ENCODE measurements at regions not wholly inside any gene's neighbourhood (a gene's known extent, or its start where the extent isn't known, plus 50 kb on each side); places are given as distances from the start of the nearest gene placed in this dataset.

GRCh38 chr14:71525663-71526221 lies 406.5 kb upstream of the RGS6 start:
- H3K36me3 ChIP-seq: no peaks in the 10 kb centered on the region
- intact Hi-C loops (cut with DNase I; ENCODE audit: low total_unique reads): no loop called here
- no peak for DNase-seq
- TF ChIP-seq CTCF (IDR thresholded peaks at IDR 0.05) (no peak), POLR2A (IDR thresholded peaks at IDR 0.05) (no peak)
- no peaks in the 10 kb centered on the region for H3K9me3 ChIP-seq
- no peak overlapping the region for H3K4me3 ChIP-seq
- no peaks in the 10 kb centered on the region for H3K27me3 ChIP-seq
- no peak overlapping the region for H3K27ac ChIP-seq
- no peaks in the 10 kb centered on the region for H3K4me1 ChIP-seq

DNA sequence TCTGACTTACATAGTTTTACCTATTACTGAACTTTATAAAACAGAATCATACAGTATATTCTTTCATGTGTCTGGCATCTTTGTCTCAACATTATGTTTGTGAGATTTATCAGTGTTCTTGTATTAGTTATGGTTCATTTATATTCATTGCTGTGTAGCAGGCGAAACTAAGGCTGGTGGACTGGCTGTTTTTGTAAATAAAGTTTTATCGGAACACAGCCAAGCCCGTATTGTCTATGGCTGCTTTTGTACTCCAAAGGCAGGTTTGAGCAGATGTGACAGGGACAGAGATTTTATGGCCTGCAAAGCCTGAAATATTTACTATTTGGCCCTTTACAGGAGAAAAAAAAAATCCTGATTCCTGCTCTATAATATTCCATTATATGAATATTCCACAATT lies 405.8 kb upstream of the RGS6 start:
- Histone ChIP-seq H3K9me3 (no peaks in the 10 kb centered on the region), H3K27ac (no peak overlapping the region), H3K4me1 (no peaks in the 10 kb centered on the region), H3K36me3 (no peaks in the 10 kb centered on the region), H3K4me3 (no peak overlapping the region), H3K27me3 (no peaks in the 10 kb centered on the region)
- DNase-seq: no peak
- intact Hi-C loops (cut with DNase I; ENCODE audit: low total_unique reads): no loop called here
- TF ChIP-seq CTCF (IDR thresholded peaks at IDR 0.05): no peak
- TF ChIP-seq POLR2A (IDR thresholded peaks at IDR 0.05): no peak

DNA sequence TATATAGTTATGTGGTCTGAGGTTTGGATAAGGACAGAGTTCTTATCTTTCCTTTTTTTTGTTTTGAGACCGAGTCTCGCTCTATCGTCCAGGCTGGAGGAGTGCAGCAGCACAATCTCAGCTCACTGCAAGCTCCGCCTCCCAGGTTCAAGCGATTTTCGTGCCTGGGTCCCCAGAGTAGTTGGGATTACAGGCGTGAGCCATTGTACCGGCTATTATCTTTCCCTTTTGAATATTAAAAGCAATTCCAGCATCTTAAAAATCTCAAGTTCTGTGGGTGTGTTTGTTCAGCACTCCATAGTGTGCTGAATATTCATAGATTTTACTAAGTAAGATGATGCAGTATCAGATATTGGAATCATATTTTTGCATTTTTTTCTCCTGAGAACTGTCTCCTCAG lies 404.4 kb upstream of the RGS6 start:
- intact Hi-C loops (cut with DNase I; ENCODE audit: low total_unique reads): no loop called here
- no peaks in the 10 kb centered on the region for H3K27me3 ChIP-seq
- H3K36me3 ChIP-seq: no peaks in the 10 kb centered on the region
- DNase-seq: no peak
- no peaks in the 10 kb centered on the region for H3K9me3 ChIP-seq
- TF ChIP-seq POLR2A (IDR thresholded peaks at IDR 0.05) (no peak), CTCF (IDR thresholded peaks at IDR 0.05) (no peak)
- no peaks in the 10 kb centered on the region for H3K4me1 ChIP-seq
- no peak overlapping the region for H3K4me3 ChIP-seq
- no peak overlapping the region for H3K27ac ChIP-seq

DNA sequence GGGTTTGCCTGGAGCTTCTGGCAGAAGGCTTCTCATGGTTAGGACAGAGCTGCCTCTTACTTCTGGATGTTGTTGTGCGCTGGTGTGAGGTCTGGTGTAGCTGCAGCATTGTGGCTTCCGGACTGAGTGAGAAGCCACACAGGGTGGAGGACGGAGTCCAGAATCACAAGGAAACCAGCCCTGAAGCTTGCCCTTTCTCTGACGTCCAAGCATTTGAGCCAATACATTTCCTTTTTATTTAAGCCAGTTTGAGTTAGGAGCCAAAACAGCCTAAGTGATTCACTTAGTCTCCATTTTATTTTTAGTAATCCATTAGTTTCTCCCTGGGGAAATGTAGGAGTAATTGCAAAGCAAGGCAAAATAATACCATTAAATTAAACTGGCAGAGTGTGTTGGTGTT lies 402.4 kb upstream of the RGS6 start:
- no peak for TF ChIP-seq CTCF (IDR thresholded peaks at IDR 0.05)
- TF ChIP-seq POLR2A (IDR thresholded peaks at IDR 0.05): no peak
- intact Hi-C loops (cut with DNase I; ENCODE audit: low total_unique reads): no loop called here
- no peaks in the 10 kb centered on the region for H3K36me3 ChIP-seq
- no peaks in the 10 kb centered on the region for H3K27me3 ChIP-seq
- peak; percentile 22 for DNase-seq
- H3K4me3 ChIP-seq: no peak overlapping the region
- H3K27ac ChIP-seq: no peak overlapping the region
- H3K4me1 ChIP-seq: no peaks in the 10 kb centered on the region
- H3K9me3 ChIP-seq: no peaks in the 10 kb centered on the region

GRCh38 chr14:71532344-71532743 lies 399.9 kb upstream of the RGS6 start:
- H3K9me3 ChIP-seq: no peaks in the 10 kb centered on the region
- H3K4me3 ChIP-seq: no peak overlapping the region
- no peak for TF ChIP-seq POLR2A (IDR thresholded peaks at IDR 0.05)
- no peak for TF ChIP-seq CTCF (IDR thresholded peaks at IDR 0.05)
- no peaks in the 10 kb centered on the region for H3K4me1 ChIP-seq
- no peaks in the 10 kb centered on the region for H3K27me3 ChIP-seq
- no peak overlapping the region for H3K27ac ChIP-seq
- intact Hi-C loops (cut with DNase I; ENCODE audit: low total_unique reads): no loop called here
- no peak for DNase-seq
- no peaks in the 10 kb centered on the region for H3K36me3 ChIP-seq

Measured in uterus (tissue), 3 donors.